Liver (tissue), 8 donors: ENCODE measurements at regions not wholly inside any gene's neighbourhood (a gene's known extent, or its start where the extent isn't known, plus 50 kb on each side); places are given as distances from the start of the nearest gene placed in this dataset.

Source experiments
- DNase-seq: peaks from one replicate; pipeline ENCODE4 v3.0.0-alpha.2; 2017; ENCODE audit warnings: low spot score
- H3K27ac ChIP-seq, 2 donors: one replicate each; pipeline ENCODE4 v1.7.0; 2013; ENCODE audit warnings: inconsistent platforms in 2 of 2, low read length in 2 of 2, control low read depth in 1 of 2, low read depth in 1 of 2, mild to moderate bottlenecking in 1 of 2
- H3K27me3 ChIP-seq, 4 donors: one replicate each; pipeline versions ENCODE4 v1.6.1 to v1.7.0; 2013; ENCODE audit warnings: low read length in 3 of 4, inconsistent platforms in 1 of 4, mild to moderate bottlenecking in 1 of 4, moderate library complexity in 1 of 4; ENCODE audit not compliant: control insufficient read depth in 4 of 4, insufficient read depth in 4 of 4
- H3K36me3 ChIP-seq, 4 donors: one replicate each; pipeline versions ENCODE4 v1.6.1 to v1.7.0; 2013; ENCODE audit warnings: low read length in 3 of 4, mild to moderate bottlenecking in 3 of 4, low read depth in 1 of 4, moderate library complexity in 1 of 4; ENCODE audit not compliant: control insufficient read depth in 4 of 4, insufficient read depth in 3 of 4
- H3K4me1 ChIP-seq, 4 donors: one replicate each; pipeline versions ENCODE4 v1.6.1 to v1.7.0; 2013; ENCODE audit warnings: low read length in 3 of 4, mild to moderate bottlenecking in 3 of 4, moderate library complexity in 1 of 4; ENCODE audit not compliant: control insufficient read depth in 4 of 4, insufficient read depth in 4 of 4
- H3K4me3 ChIP-seq, 3 donors: one replicate each; pipeline versions ENCODE4 v1.6.1 to v1.7.0; 2013; ENCODE audit warnings: low read length in 3 of 3, control low read depth in 1 of 3, low read depth in 1 of 3, mild to moderate bottlenecking in 1 of 3
- H3K9ac ChIP-seq, 2 donors: one replicate each; pipeline ENCODE4 v1.7.0; 2013; ENCODE audit warnings: low read length in 2 of 2, mild to moderate bottlenecking in 2 of 2, moderate library complexity in 2 of 2, control low read depth in 1 of 2, low read depth in 1 of 2
- H3K9me3 ChIP-seq, 4 donors: one replicate each; pipeline versions ENCODE4 v1.6.1 to v1.7.0; 2013; ENCODE audit warnings: low read length in 3 of 4; ENCODE audit not compliant: control insufficient read depth in 4 of 4
- EGR1 ChIP-seq, 2 donors: IDR thresholded peaks; 2 replicates each; pipeline ENCODE4 v1.6.1; 2016 to 2018; ENCODE audit warnings: antibody characterized with exemption in 2 of 2, low read depth in 2 of 2
- FOXA1 ChIP-seq: IDR thresholded peaks from 2 replicates; pipeline ENCODE4 v1.6.1; 2016; ENCODE audit warnings: antibody characterized with exemption
- FOXA2 ChIP-seq: IDR thresholded peaks from 2 replicates; pipeline ENCODE4 v1.6.1; 2016; ENCODE audit warnings: antibody characterized with exemption
- GABPA ChIP-seq, 2 donors: IDR thresholded peaks in 1 of 2; conservative IDR thresholded peaks in 1 of 2; 2 replicates each; pipeline ENCODE4 v1.6.1; 2016; ENCODE audit warnings: antibody characterized with exemption in 2 of 2, mild to moderate bottlenecking in 1 of 2, moderate library complexity in 1 of 2
- HNF4G ChIP-seq: IDR thresholded peaks from 2 replicates; pipeline ENCODE4 v1.6.1; 2016; ENCODE audit warnings: antibody characterized with exemption
- JUND ChIP-seq, 2 donors: IDR thresholded peaks; 2 replicates each; pipeline ENCODE4 v1.6.1; 2016; ENCODE audit warnings: antibody characterized with exemption in 2 of 2
- NR2F2 ChIP-seq: IDR thresholded peaks from 2 replicates; pipeline ENCODE4 v1.6.1; 2016; ENCODE audit warnings: antibody characterized with exemption
- RAD21 ChIP-seq, 2 donors: IDR thresholded peaks; 2 replicates each; pipeline ENCODE4 v1.6.1; 2016; ENCODE audit warnings: antibody characterized with exemption in 2 of 2, mild to moderate bottlenecking in 2 of 2
- RXRA ChIP-seq, 2 donors: IDR thresholded peaks; 2 replicates each; pipeline ENCODE4 v1.6.1; 2017 to 2018; ENCODE audit warnings: antibody characterized with exemption in 2 of 2, mild to moderate bottlenecking in 1 of 2
- SP1 ChIP-seq: IDR thresholded peaks from 2 replicates; pipeline ENCODE4 v1.6.1; 2018; ENCODE audit warnings: antibody characterized with exemption, mild to moderate bottlenecking
- TAF1 ChIP-seq: conservative IDR thresholded peaks from 2 replicates; pipeline ENCODE4 v1.6.1; 2016; ENCODE audit warnings: antibody characterized with exemption, mild to moderate bottlenecking
- YY1 ChIP-seq: IDR thresholded peaks from 2 replicates; pipeline ENCODE4 v1.6.1; 2016; ENCODE audit warnings: antibody characterized with exemption, mild to moderate bottlenecking
- WGBS: extraction: QIAGEN DNeasy Blood & Tissue Kit; methylation state at CpG from one replicate; pipeline ENCODE4 v1.1.7; 2013; 5-methylcytosine and 5-hydroxymethylcytosine counted together
- TF ChIP-seq, protein P1 (sequence below): IDR thresholded peaks from 2 replicates; pipeline ENCODE4 v1.6.1; 2016; ENCODE audit warnings: antibody characterized with exemption, mild to moderate bottlenecking
- TF ChIP-seq, protein P2 (sequence below): IDR thresholded peaks from 2 replicates; pipeline ENCODE4 v1.6.1; 2016; ENCODE audit warnings: antibody characterized with exemption
- TF ChIP-seq, protein P3 (sequence below): IDR thresholded peaks from 2 replicates; pipeline ENCODE4 v1.6.1; 2016; ENCODE audit warnings: antibody characterized with exemption
- TF ChIP-seq, protein P4 (sequence below): fragments of 150-350 bp; IDR thresholded peaks from 2 replicates; pipeline ENCODE4 v1.5.1; 2017; ENCODE audit warnings: improper control_type of control experiment, low read depth, low read length; ENCODE audit not compliant: missing input control
- TF ChIP-seq, protein P5 (sequence below): IDR thresholded peaks from 2 replicates; pipeline ENCODE4 v1.6.1; 2016; ENCODE audit warnings: antibody characterized with exemption
- donor health status: healthy.
- donor health status: healthy.
- donor health status: healthy.
- donor health status: healthy.
- donor health status: healthy.

DNA sequence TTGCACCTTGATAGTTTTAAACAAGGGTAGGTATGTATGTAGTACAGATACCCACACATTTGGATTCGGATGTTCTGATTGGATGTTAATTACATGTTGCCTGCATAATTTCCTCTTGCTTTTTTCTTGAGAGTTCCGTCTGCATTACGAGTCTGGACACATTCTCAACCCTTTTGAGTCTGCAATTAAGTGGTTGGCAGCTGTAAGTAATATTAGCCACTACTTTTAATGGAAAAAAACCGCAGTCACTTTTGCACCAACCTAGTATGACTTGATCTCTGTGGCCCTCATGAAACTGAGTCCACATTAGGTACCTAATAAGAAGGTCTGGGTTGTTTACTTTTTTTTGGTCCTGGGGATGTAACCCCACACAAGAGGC lies 217.3 kb downstream of the VAPA start:
- Histone ChIP-seq H3K27me3 (peaks cover 0 to 12% (median 0%) of the 10 kb centered on the region in 4 donors), H3K36me3 (no peaks in the 10 kb centered on the region), H3K9ac (no peak overlapping the region), H3K4me1 (peaks cover 1 to 7% (median 5%) of the 10 kb centered on the region in 4 donors), H3K9me3 (no peaks in the 10 kb centered on the region), H3K27ac (no peak overlapping the region), H3K4me3 (no peak overlapping the region)
- no peak for DNase-seq
- WGBS = 85% methylated on average over 4 of the region's 4 CpGs
- no peak for TF ChIP-seq NR2F2
- no peak for TF ChIP-seq YY1
- TF ChIP-seq SP1 = no peak

DNA sequence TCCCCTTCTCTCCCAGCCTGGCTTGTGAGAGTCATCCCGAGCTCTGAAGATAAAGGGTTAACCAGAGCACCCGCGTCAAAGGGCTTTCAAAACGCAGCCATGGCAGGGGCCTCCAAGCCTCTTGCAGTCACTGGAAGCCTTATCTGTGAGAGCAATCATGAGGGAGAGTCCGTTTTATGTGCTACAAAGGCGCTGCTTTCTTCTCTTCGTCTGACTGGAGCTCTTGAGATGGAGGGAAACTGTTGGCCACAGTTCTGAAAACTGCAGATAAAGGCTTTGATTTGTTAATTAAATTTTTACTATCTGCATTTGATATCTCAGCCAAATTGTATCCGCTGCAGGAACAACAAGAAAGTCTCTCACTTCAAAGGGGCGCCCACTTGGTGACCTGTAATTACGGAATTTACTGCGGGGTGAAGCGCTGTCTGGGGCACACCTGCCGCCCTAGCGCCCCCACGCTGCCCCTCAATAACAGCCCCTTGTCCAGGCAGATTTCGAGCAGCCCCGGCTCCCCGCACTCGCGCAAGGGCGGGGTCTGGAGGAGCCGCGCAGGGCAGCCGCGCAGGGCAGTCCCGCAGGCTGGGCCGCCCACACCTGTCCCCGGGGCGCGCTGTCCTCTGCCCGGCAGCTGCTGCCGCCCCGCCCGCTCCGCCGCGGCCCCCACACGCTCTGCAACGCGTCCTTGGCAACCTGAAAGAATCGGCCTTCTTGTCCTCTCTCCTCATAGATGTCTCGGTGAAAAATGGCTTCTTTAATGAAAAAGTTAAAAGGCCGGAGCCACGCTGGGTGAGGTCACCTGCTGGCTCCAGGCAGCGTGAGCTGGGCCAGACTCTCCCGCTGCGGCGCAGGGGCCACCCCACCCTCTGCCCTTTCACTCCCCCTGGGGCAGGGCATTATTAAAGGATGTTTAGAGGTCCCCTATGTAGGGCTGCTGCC lies 217.9 kb downstream of the VAPA start:
- WGBS = 5% methylated on average over 48 of the region's 48 CpGs
- Histone ChIP-seq H3K27me3 (peaks cover 0 to 12% (median 0%) of the 10 kb centered on the region in 4 donors), H3K4me1 (peaks cover 1 to 7% (median 5%) of the 10 kb centered on the region in 4 donors), H3K27ac (no peak overlapping the region), H3K4me3 (peak overlapping the region in 1 of 3 donors; percentile 19), H3K9me3 (no peaks in the 10 kb centered on the region), H3K9ac (no peak overlapping the region), H3K36me3 (no peaks in the 10 kb centered on the region)
- TF ChIP-seq, protein P1, sequence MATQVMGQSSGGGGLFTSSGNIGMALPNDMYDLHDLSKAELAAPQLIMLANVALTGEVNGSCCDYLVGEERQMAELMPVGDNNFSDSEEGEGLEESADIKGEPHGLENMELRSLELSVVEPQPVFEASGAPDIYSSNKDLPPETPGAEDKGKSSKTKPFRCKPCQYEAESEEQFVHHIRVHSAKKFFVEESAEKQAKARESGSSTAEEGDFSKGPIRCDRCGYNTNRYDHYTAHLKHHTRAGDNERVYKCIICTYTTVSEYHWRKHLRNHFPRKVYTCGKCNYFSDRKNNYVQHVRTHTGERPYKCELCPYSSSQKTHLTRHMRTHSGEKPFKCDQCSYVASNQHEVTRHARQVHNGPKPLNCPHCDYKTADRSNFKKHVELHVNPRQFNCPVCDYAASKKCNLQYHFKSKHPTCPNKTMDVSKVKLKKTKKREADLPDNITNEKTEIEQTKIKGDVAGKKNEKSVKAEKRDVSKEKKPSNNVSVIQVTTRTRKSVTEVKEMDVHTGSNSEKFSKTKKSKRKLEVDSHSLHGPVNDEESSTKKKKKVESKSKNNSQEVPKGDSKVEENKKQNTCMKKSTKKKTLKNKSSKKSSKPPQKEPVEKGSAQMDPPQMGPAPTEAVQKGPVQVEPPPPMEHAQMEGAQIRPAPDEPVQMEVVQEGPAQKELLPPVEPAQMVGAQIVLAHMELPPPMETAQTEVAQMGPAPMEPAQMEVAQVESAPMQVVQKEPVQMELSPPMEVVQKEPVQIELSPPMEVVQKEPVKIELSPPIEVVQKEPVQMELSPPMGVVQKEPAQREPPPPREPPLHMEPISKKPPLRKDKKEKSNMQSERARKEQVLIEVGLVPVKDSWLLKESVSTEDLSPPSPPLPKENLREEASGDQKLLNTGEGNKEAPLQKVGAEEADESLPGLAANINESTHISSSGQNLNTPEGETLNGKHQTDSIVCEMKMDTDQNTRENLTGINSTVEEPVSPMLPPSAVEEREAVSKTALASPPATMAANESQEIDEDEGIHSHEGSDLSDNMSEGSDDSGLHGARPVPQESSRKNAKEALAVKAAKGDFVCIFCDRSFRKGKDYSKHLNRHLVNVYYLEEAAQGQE = no peak
- no peak for DNase-seq

DNA sequence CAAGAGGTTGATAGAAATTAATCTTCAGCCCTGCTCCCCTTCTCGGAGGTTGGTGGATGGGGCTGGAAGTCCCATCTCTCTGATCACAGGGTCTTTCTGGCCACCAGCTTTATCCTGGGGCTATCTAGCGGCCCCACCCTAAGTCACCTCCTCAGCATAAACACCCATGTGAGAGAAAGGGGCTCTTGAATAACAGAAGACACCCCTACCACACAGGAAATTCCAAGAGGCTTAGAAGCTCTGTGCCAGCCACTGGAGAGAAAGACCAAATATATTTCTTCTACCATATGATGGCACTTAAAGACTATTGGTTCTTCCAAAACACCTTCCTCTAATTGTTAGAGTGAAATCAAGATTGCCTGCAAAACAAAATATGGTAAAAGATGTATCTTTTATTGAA lies 219.7 kb downstream of the VAPA start:
- WGBS = 92% methylated on average over 2 of the region's 2 CpGs
- Histone ChIP-seq H3K4me1 (peaks cover 1 to 7% (median 5%) of the 10 kb centered on the region in 4 donors), H3K27me3 (peaks cover 0 to 12% (median 0%) of the 10 kb centered on the region in 4 donors), H3K36me3 (no peaks in the 10 kb centered on the region), H3K27ac (no peak overlapping the region), H3K4me3 (no peak overlapping the region), H3K9me3 (no peaks in the 10 kb centered on the region), H3K9ac (no peak overlapping the region)
- DNase-seq = no peak
- no peak for TF ChIP-seq HNF4G
- TF ChIP-seq EGR1 (IDR thresholded peaks at IDR 0.05; ENCODE audit: low read depth in 2 of 2) = no peak
- no peak for TF ChIP-seq FOXA2
- TF ChIP-seq, protein P2, sequence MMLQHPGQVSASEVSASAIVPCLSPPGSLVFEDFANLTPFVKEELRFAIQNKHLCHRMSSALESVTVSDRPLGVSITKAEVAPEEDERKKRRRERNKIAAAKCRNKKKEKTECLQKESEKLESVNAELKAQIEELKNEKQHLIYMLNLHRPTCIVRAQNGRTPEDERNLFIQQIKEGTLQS = no peak
- TF ChIP-seq GABPA (IDR thresholded peaks at IDR 0.05 in 1 of 2, conservative IDR thresholded peaks at IDR 0.05 in 1 of 2) = no peak
- no peak for TF ChIP-seq TAF1
- TF ChIP-seq, protein P3, sequence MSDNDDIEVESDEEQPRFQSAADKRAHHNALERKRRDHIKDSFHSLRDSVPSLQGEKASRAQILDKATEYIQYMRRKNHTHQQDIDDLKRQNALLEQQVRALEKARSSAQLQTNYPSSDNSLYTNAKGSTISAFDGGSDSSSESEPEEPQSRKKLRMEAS = no peak
- TF ChIP-seq RAD21 (IDR thresholded peaks at IDR 0.05) = no peak
- TF ChIP-seq NR2F2 = no peak
- no peak for TF ChIP-seq FOXA1
- TF ChIP-seq SP1 = no peak
- TF ChIP-seq YY1 = no peak
- TF ChIP-seq, protein P4, sequence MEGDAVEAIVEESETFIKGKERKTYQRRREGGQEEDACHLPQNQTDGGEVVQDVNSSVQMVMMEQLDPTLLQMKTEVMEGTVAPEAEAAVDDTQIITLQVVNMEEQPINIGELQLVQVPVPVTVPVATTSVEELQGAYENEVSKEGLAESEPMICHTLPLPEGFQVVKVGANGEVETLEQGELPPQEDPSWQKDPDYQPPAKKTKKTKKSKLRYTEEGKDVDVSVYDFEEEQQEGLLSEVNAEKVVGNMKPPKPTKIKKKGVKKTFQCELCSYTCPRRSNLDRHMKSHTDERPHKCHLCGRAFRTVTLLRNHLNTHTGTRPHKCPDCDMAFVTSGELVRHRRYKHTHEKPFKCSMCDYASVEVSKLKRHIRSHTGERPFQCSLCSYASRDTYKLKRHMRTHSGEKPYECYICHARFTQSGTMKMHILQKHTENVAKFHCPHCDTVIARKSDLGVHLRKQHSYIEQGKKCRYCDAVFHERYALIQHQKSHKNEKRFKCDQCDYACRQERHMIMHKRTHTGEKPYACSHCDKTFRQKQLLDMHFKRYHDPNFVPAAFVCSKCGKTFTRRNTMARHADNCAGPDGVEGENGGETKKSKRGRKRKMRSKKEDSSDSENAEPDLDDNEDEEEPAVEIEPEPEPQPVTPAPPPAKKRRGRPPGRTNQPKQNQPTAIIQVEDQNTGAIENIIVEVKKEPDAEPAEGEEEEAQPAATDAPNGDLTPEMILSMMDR = no peak
- TF ChIP-seq JUND (IDR thresholded peaks at IDR 0.05) = no peak
- TF ChIP-seq, protein P5, sequence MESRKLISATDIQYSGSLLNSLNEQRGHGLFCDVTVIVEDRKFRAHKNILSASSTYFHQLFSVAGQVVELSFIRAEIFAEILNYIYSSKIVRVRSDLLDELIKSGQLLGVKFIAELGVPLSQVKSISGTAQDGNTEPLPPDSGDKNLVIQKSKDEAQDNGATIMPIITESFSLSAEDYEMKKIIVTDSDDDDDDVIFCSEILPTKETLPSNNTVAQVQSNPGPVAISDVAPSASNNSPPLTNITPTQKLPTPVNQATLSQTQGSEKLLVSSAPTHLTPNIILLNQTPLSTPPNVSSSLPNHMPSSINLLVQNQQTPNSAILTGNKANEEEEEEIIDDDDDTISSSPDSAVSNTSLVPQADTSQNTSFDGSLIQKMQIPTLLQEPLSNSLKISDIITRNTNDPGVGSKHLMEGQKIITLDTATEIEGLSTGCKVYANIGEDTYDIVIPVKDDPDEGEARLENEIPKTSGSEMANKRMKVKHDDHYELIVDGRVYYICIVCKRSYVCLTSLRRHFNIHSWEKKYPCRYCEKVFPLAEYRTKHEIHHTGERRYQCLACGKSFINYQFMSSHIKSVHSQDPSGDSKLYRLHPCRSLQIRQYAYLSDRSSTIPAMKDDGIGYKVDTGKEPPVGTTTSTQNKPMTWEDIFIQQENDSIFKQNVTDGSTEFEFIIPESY = no peak
- no peak for TF ChIP-seq RXRA (IDR thresholded peaks at IDR 0.05)
